ENCODE measurements at regions not wholly inside any gene's neighbourhood (a gene's known extent, or its start where the extent isn't known, plus 50 kb on each side); places are given as distances from the start of the nearest gene placed in this dataset.

DNA sequence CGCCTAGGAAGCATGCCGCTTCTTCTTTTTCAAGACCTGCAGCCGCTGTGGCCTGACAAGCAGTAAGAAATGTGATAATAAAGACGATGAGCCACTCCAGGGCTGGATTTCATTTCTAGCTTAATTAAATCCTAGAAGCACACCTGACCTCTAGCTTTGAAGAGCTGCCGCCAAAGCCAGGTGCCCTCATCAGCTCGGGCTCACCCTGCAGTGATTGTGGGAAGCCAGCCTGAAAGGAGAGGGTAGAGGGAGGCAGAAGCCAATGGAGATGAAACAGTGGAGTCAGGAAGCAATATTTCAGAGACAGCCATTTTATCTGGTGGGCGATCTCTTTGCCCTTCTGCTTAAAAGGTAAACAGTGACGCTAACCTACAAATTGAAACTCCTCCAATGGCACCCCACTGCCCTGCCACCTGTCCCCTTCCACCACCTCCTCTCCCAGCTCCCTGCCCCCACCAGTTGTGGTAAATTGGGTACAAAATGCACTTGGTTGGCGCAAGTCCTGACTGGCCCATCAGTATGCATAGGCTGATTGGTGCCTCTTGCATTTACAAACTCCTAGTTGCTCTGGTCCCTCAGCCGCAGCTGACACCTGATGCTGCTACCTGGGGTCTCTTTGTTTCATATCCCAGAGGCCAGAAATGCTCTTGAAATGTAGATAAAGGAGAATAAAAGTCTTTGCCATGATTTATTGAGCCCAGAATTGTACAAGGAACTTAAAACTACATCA lies 385.3 kb downstream of the PDCD6IP start:
- no peak overlapping the region for H3K4me3 Mint-ChIP-seq (ENCODE audit: low read depth)
- H3K27me3 Mint-ChIP-seq: no peaks in the 10 kb centered on the region
- peak overlapping the region; percentile 46 for H3K27ac Mint-ChIP-seq
- DNase-seq (ENCODE audit: low spot score, unreplicated experiment): no peak
- H3K9me3 Mint-ChIP-seq (ENCODE audit: low read depth): no peaks in the 10 kb centered on the region
- TF ChIP-seq, protein P1, sequence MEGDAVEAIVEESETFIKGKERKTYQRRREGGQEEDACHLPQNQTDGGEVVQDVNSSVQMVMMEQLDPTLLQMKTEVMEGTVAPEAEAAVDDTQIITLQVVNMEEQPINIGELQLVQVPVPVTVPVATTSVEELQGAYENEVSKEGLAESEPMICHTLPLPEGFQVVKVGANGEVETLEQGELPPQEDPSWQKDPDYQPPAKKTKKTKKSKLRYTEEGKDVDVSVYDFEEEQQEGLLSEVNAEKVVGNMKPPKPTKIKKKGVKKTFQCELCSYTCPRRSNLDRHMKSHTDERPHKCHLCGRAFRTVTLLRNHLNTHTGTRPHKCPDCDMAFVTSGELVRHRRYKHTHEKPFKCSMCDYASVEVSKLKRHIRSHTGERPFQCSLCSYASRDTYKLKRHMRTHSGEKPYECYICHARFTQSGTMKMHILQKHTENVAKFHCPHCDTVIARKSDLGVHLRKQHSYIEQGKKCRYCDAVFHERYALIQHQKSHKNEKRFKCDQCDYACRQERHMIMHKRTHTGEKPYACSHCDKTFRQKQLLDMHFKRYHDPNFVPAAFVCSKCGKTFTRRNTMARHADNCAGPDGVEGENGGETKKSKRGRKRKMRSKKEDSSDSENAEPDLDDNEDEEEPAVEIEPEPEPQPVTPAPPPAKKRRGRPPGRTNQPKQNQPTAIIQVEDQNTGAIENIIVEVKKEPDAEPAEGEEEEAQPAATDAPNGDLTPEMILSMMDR (IDR thresholded peaks at IDR 0.05; ENCODE audit: unreplicated experiment): no peak
- no peaks in the 10 kb centered on the region for H3K36me3 Mint-ChIP-seq (ENCODE audit: insufficient read depth)
- H3K4me1 Mint-ChIP-seq (ENCODE audit: low read depth): peaks cover 5% of the 10 kb centered on the region

DNA sequence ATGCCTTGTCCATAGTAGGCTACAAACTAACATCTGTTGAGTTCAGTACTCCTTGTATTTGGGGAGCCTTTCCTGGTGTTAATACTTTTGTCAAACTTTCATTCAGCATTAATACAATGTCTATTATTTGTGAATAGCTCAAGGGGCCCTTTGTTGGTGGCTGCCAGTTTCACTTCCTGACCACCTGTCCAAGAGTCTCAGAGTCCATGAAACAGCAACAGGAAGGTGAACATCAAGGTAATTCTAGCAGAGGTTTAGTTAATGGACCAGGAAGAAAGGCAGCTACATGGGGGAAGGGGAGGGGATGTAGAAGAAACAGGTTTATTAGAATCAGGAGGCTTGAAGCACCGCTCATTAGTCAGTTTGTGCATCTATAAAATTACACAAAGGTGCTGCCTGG lies 386.9 kb downstream of the PDCD6IP start:
- TF ChIP-seq, protein P1 (IDR thresholded peaks at IDR 0.05; ENCODE audit: unreplicated experiment): no peak
- Mint-ChIP-seq H3K4me3 (ENCODE audit: low read depth) (no peak overlapping the region), H3K4me1 (ENCODE audit: low read depth) (peaks cover 5% of the 10 kb centered on the region), H3K36me3 (ENCODE audit: insufficient read depth) (no peaks in the 10 kb centered on the region), H3K27ac (no peak overlapping the region), H3K9me3 (ENCODE audit: low read depth) (no peaks in the 10 kb centered on the region), H3K27me3 (no peaks in the 10 kb centered on the region)
- no peak for DNase-seq (ENCODE audit: low spot score, unreplicated experiment)

DNA sequence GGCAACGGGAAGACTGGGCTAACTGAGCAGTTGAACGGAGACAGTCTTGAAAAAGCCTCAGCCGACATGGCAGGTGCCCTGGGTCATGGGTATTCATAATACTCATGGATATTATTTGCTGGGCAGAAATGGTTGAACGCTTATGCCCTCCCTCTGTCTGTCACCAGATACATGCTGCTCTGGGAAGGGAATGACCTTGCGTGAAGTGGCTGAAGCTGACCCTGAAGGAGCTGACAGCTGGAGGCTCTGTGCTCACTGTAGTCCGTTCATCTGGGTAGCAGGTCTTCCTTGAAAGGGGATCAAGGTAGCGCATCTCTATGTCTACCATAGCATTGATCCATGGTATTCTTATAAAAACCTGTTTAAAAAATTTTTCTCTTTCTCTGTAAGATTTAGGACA lies 390.7 kb downstream of the PDCD6IP start:
- no peak for DNase-seq (ENCODE audit: low spot score, unreplicated experiment)
- TF ChIP-seq, protein P1 (IDR thresholded peaks at IDR 0.05; ENCODE audit: unreplicated experiment): no peak
- no peaks in the 10 kb centered on the region for H3K9me3 Mint-ChIP-seq (ENCODE audit: low read depth)
- H3K4me3 Mint-ChIP-seq (ENCODE audit: low read depth): no peak overlapping the region
- H3K27me3 Mint-ChIP-seq: no peaks in the 10 kb centered on the region
- no peaks in the 10 kb centered on the region for H3K36me3 Mint-ChIP-seq (ENCODE audit: insufficient read depth)
- no peak overlapping the region for H3K27ac Mint-ChIP-seq
- no peaks in the 10 kb centered on the region for H3K4me1 Mint-ChIP-seq (ENCODE audit: low read depth)

DNA sequence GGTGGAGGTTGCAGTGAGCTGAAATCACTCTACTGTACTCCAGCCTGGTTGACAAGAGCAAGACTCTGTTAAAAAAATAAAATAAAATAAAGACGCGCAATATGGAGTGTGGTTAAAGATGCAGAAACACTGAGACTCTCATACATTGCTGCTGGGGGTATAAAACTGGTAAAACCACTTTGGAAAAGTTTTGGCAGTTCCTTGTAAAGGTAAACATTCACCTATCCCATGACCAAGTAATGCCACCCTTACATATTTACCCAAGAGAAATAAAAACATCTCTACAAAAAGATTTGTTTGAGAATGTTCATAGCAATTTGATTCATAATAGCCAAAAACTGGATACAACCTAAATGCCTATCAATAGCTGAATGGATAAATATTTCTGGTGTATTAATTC lies 398.5 kb downstream of the PDCD6IP start:
- no peak for DNase-seq (ENCODE audit: low spot score, unreplicated experiment)
- H3K36me3 Mint-ChIP-seq (ENCODE audit: insufficient read depth): no peaks in the 10 kb centered on the region
- H3K27ac Mint-ChIP-seq: no peak overlapping the region
- no peaks in the 10 kb centered on the region for H3K9me3 Mint-ChIP-seq (ENCODE audit: low read depth)
- no peaks in the 10 kb centered on the region for H3K4me1 Mint-ChIP-seq (ENCODE audit: low read depth)
- TF ChIP-seq, protein P1 (IDR thresholded peaks at IDR 0.05; ENCODE audit: unreplicated experiment): no peak
- H3K27me3 Mint-ChIP-seq: no peaks in the 10 kb centered on the region
- no peak overlapping the region for H3K4me3 Mint-ChIP-seq (ENCODE audit: low read depth)

DNA sequence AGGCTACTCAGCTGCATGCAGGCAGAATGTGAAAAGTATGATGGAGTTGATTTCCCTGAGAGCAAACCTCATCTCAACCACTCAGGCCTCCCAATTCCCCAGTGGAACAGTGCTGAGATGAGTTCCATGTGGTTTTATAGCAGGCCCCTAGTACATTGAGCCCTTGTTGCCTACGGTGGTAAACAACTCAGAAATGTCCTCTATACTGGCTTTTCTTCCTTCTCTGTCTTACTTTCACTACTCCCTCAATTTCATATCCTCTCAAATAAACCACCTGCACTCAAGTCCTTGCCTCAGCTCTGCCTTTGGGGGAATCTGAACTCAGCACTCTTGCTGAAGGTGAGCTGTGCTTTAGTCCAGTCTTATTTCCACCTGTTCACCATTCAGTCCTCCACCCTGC lies 399.9 kb downstream of the PDCD6IP start:
- Mint-ChIP-seq H3K27me3 (no peaks in the 10 kb centered on the region), H3K36me3 (ENCODE audit: insufficient read depth) (no peaks in the 10 kb centered on the region), H3K27ac (no peak overlapping the region), H3K4me3 (ENCODE audit: low read depth) (no peak overlapping the region), H3K9me3 (ENCODE audit: low read depth) (no peaks in the 10 kb centered on the region), H3K4me1 (ENCODE audit: low read depth) (no peaks in the 10 kb centered on the region)
- TF ChIP-seq, protein P1 (IDR thresholded peaks at IDR 0.05; ENCODE audit: unreplicated experiment): no peak
- DNase-seq (ENCODE audit: low spot score, unreplicated experiment): no peak
